Esophagus muscularis mucosa (tissue), 4 donors: ENCODE measurements at regions not wholly inside any gene's neighbourhood (a gene's known extent, or its start where the extent isn't known, plus 50 kb on each side); places are given as distances from the start of the nearest gene placed in this dataset.

Source experiments
- DNase-seq: peaks from one replicate; pipeline ENCODE4 v3.0.0-alpha.2; 2017; ENCODE audit errors: extremely low spot score
- H3K27ac ChIP-seq, 4 donors: fragments of 200-600 bp; sonication (generic); replicated peaks in 1 of 4; 1 replicate in 3 of 4; 2 replicates in 1 of 4; pipeline ENCODE4 v1.5.1; 2016 to 2019; ENCODE audit warnings: mild to moderate bottlenecking in 1 of 4
- H3K27me3 ChIP-seq, 4 donors: fragments of 200-600 bp; sonication (generic); one replicate each; pipeline versions ENCODE4 v1.5.1 to v1.6.0; 2016 to 2019
- H3K36me3 ChIP-seq, 4 donors: fragments of 200-600 bp; sonication (generic); one replicate each; pipeline ENCODE4 v1.5.1; 2016 to 2019
- H3K4me1 ChIP-seq, 4 donors: fragments of 200-600 bp; sonication (generic); one replicate each; pipeline ENCODE4 v1.5.1; 2016 to 2019
- H3K4me3 ChIP-seq, 4 donors: fragments of 200-600 bp; sonication (generic); 1 replicate in 2 of 4; 2 replicates in 2 of 4; pipeline ENCODE4 v1.5.1; 2016 to 2019; ENCODE audit warnings: mild to moderate bottlenecking in 4 of 4, moderate library complexity in 1 of 4
- H3K9me3 ChIP-seq, 4 donors: fragments of 200-600 bp; sonication (generic); 1 replicate in 3 of 4; 2 replicates in 1 of 4; pipeline ENCODE4 v1.5.1; 2016 to 2019
- CTCF ChIP-seq, 3 experiments: fragments of 200-600 bp in 2 of 3; fragments of 450-650 bp in 1 of 3; sonication (generic) in 2 of 3; IDR thresholded peaks; one replicate each; pipeline ENCODE4 v1.5.1; 2017 to 2019; ENCODE audit warnings: antibody characterized with exemption in 3 of 3, mild to moderate bottlenecking in 2 of 3, moderate library complexity in 1 of 3
- EP300 ChIP-seq: sonication (generic); formaldehyde crosslinking; IDR thresholded peaks from one replicate; pipeline ENCODE4 v1.6.1; 2017; ENCODE audit warnings: antibody characterized with exemption
- POLR2A ChIP-seq: fragments of 450-650 bp; IDR thresholded peaks from one replicate; pipeline ENCODE4 v1.6.1; 2017; ENCODE audit warnings: antibody characterized with exemption, moderate library complexity, mild to moderate bottlenecking, low read depth
- POLR2AphosphoS5 ChIP-seq, 2 donors: sonication (generic); formaldehyde crosslinking; IDR thresholded peaks; one replicate each; pipeline ENCODE4 v1.6.1; 2017; ENCODE audit warnings: antibody characterized with exemption in 2 of 2
- WGBS: methylation state at CpG from one replicate; pipeline ENCODE4 v1.1.5; 2018; 5-methylcytosine and 5-hydroxymethylcytosine counted together
- intact Hi-C: fragments of 100-400 bp; cut with DNase I; formaldehyde crosslinking; loops from one replicate; pipeline ENCODE4 v1.15.1; 2023

GRCh38 chr2:48131539-48132270 lies 182.8 kb upstream of the FOXN2 start:
- no peaks in the 10 kb centered on the region for H3K36me3 ChIP-seq
- intact Hi-C loops, result no loop called here
- WGBS, result 43% methylated on average over 6 of the region's 6 CpGs
- no peaks in the 10 kb centered on the region for H3K9me3 ChIP-seq
- no peak for DNase-seq
- no peak overlapping the region for H3K27ac ChIP-seq
- no peak for TF ChIP-seq EP300
- no peak overlapping the region for H3K4me3 ChIP-seq
- peaks cover 0 to 17% (median 14%) of the 10 kb centered on the region in 4 donors for H3K4me1 ChIP-seq
- no peaks in the 10 kb centered on the region for H3K27me3 ChIP-seq

DNA sequence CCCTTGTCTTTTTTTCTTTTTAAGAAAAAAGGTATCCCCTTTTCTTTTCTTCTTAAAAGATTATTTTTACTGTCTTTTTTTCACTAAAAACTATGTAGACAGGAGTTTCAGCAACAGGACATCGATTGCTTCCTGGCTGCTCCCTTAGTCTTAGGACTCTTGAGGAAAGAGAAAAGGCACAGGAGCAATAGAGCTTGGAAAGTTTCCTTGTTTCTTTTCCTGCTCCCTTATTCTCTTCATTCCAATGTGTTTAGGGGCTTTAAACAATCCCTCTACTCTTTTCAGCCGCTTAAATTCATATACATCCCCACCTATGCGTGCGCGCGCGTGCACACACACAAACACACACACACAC lies 182.2 kb upstream of the FOXN2 start:
- H3K27ac ChIP-seq, result no peak overlapping the region
- H3K36me3 ChIP-seq, result no peaks in the 10 kb centered on the region
- no peak for DNase-seq
- no peak overlapping the region for H3K4me3 ChIP-seq
- no peaks in the 10 kb centered on the region for H3K9me3 ChIP-seq
- 67% methylated on average over 7 of the region's 7 CpGs for WGBS
- H3K27me3 ChIP-seq, result no peaks in the 10 kb centered on the region
- intact Hi-C loops, result no loop called here
- TF ChIP-seq CTCF (IDR thresholded peaks at IDR 0.05), result no peak
- no peak for TF ChIP-seq POLR2A
- TF ChIP-seq POLR2AphosphoS5 (IDR thresholded peaks at IDR 0.05), result no peak
- TF ChIP-seq EP300, result no peak
- peaks cover 0 to 17% (median 14%) of the 10 kb centered on the region in 4 donors for H3K4me1 ChIP-seq

DNA sequence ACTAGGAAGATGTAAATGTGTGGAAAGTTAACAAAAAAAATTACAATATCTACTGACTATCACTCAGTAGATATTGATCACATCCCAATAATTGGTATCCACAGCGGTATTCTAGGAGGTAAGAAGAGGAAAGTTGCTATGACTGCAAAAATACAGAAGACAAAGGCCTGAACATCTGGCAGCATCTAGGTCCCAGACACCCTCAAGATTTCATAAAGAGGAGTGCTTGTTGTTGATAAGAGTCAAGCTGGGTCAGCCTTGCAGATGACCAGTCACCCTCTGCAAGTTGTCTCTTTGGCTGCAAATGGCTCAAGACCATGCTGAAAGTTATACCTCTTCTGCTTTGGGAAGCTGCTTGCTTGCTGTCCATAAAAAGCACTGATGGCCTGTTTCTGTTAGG lies 179.8 kb upstream of the FOXN2 start:
- TF ChIP-seq EP300 (no peak), CTCF (IDR thresholded peaks at IDR 0.05) (no peak), POLR2A (no peak), POLR2AphosphoS5 (IDR thresholded peaks at IDR 0.05) (no peak)
- H3K36me3 ChIP-seq, result no peaks in the 10 kb centered on the region
- DNase-seq, result no peak
- no peaks in the 10 kb centered on the region for H3K27me3 ChIP-seq
- WGBS, result 100% methylated on average over 1 of the region's 1 CpG
- H3K4me3 ChIP-seq, result no peak overlapping the region
- H3K4me1 ChIP-seq, result peaks cover 0 to 17% (median 14%) of the 10 kb centered on the region in 4 donors
- no peaks in the 10 kb centered on the region for H3K9me3 ChIP-seq
- no peak overlapping the region for H3K27ac ChIP-seq
- intact Hi-C loops, result no loop called here

- TF ChIP-seq POLR2A, result no peak
- no peak for TF ChIP-seq CTCF (IDR thresholded peaks at IDR 0.05)
- TF ChIP-seq EP300, result no peak
- TF ChIP-seq POLR2AphosphoS5 (IDR thresholded peaks at IDR 0.05), result no peak
- H3K4me3 ChIP-seq, result no peak overlapping the region
- no peaks in the 10 kb centered on the region for H3K27me3 ChIP-seq
- H3K27ac ChIP-seq, result no peak overlapping the region
- H3K9me3 ChIP-seq, result no peaks in the 10 kb centered on the region
- peaks cover 0 to 17% (median 14%) of the 10 kb centered on the region in 4 donors for H3K4me1 ChIP-seq
- WGBS, result 83% methylated on average over 1 of the region's 1 CpG
- no peaks in the 10 kb centered on the region for H3K36me3 ChIP-seq
- DNase-seq, result no peak
- intact Hi-C loops, result no loop called here
Measured at GRCh38 chr2:48135797-48136196, 178.7 kb upstream of the FOXN2 start.

GRCh38 chr2:48137829-48138228 lies 176.7 kb upstream of the FOXN2 start:
- intact Hi-C loops, result no loop called here

More at GRCh38 chr2:48137829-48138228, 176.7 kb upstream of the FOXN2 start:
- H3K27me3 ChIP-seq, result no peaks in the 10 kb centered on the region
- no peaks in the 10 kb centered on the region for H3K9me3 ChIP-seq
- no peak for DNase-seq
- peaks cover 0 to under 1% (median under 1%) of the 10 kb centered on the region in 4 donors for H3K4me1 ChIP-seq
- H3K36me3 ChIP-seq, result no peaks in the 10 kb centered on the region
- H3K27ac ChIP-seq, result no peak overlapping the region
- H3K4me3 ChIP-seq, result no peak overlapping the region
- 50% methylated on average over 1 of the region's 1 CpG for WGBS
- TF ChIP-seq POLR2A, result no peak
- TF ChIP-seq EP300, result no peak
- no peak for TF ChIP-seq POLR2AphosphoS5 (IDR thresholded peaks at IDR 0.05)
- TF ChIP-seq CTCF (IDR thresholded peaks at IDR 0.05), result no peak
